ENCODE measurements at regions not wholly inside any gene's neighbourhood (a gene's known extent, or its start where the extent isn't known, plus 50 kb on each side); places are given as distances from the start of the nearest gene placed in this dataset.

DNA sequence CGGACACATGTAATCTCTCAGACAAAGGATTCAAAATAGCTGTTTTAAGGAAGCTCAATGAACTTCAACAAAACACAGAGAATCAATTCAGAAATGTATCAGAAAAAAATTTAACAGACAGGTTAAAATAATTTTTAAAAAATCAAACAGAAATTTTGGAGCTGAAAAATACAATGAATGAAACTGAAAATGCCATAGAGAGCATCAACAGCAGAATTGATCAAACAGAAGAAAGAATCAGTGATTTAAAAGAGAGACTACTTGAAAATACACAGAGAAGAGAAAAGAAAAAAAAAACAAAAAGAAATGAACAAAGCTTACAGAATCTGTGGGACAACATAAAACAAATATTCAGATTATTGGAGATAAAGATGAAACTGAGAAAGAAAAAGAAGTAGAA, 118.8 kb upstream of the GYPA start:
- TF ChIP-seq EP300 (IDR thresholded peaks at IDR 0.05) (no peak), POLR2AphosphoS5 (IDR thresholded peaks at IDR 0.05) (no peak), CTCF (IDR thresholded peaks at IDR 0.05) (no peak), POLR2A (IDR thresholded peaks at IDR 0.05) (no peak)
- Histone ChIP-seq H3K36me3 (no peaks in the 10 kb centered on the region), H3K9me3 (peaks cover 2 to 16% (median 7%) of the 10 kb centered on the region in 4 donors), H3K4me1 (no peaks in the 10 kb centered on the region), H3K27me3 (no peaks in the 10 kb centered on the region), H3K4me3 (no peak overlapping the region), H3K27ac (no peak overlapping the region)
- no peak for DNase-seq
- 81 to 100% (median 94%) methylated on average over 1 of the region's 1 CpG for WGBS, 5 donors
- intact Hi-C loops (cut with DNase I; ENCODE audit: low total_unique reads), result no loop called here

DNA sequence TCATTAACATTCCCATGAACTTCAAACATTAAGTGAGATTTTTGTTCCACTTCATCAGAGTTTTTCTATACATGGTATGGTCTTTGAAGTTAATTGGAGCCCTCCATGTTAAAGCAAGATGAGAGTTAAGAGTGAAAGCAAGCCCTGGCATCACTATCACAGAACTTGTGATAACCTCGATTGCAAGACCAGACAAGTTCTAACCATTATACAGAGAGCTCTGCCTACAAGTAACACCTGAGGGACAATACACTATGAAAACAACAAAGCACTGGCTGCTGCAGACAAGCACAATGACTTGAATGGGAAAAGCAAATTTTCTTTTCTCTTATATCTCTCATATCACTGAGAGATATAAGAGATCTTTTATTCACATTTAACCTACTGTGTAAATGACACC, 126.6 kb upstream of the GYPA start:
- no peaks in the 10 kb centered on the region for H3K36me3 ChIP-seq
- 50 to 71% (median 52%) methylated on average over 1 of the region's 1 CpG for WGBS, 5 donors
- H3K4me3 ChIP-seq, result no peak overlapping the region
- intact Hi-C loops (cut with DNase I; ENCODE audit: low total_unique reads), result no loop called here
- H3K4me1 ChIP-seq, result no peaks in the 10 kb centered on the region
- DNase-seq, result no peak
- no peaks in the 10 kb centered on the region for H3K9me3 ChIP-seq
- TF ChIP-seq POLR2AphosphoS5 (IDR thresholded peaks at IDR 0.05) (no peak), POLR2A (IDR thresholded peaks at IDR 0.05) (no peak), CTCF (IDR thresholded peaks at IDR 0.05) (no peak), EP300 (IDR thresholded peaks at IDR 0.05) (no peak)
- no peaks in the 10 kb centered on the region for H3K27me3 ChIP-seq
- H3K27ac ChIP-seq, result no peak overlapping the region

- no peak for DNase-seq
- Histone ChIP-seq H3K27ac (no peak overlapping the region), H3K9me3 (no peaks in the 10 kb centered on the region), H3K36me3 (no peaks in the 10 kb centered on the region), H3K4me3 (no peak overlapping the region), H3K27me3 (no peaks in the 10 kb centered on the region), H3K4me1 (no peaks in the 10 kb centered on the region)
- TF ChIP-seq CTCF (IDR thresholded peaks at IDR 0.05), result no peak
- TF ChIP-seq POLR2AphosphoS5 (IDR thresholded peaks at IDR 0.05), result no peak
- no peak for TF ChIP-seq EP300 (IDR thresholded peaks at IDR 0.05)
- TF ChIP-seq POLR2A (IDR thresholded peaks at IDR 0.05), result no peak
- intact Hi-C loops (cut with DNase I; ENCODE audit: low total_unique reads), result no loop called here
Measured at GRCh38 chr4:144280688-144281087, 140.2 kb upstream of the GYPA start.

- no peak overlapping the region for H3K4me3 ChIP-seq
- H3K9me3 ChIP-seq, result no peaks in the 10 kb centered on the region
- H3K4me1 ChIP-seq, result no peaks in the 10 kb centered on the region
- TF ChIP-seq POLR2AphosphoS5 (IDR thresholded peaks at IDR 0.05), result no peak
- TF ChIP-seq EP300 (IDR thresholded peaks at IDR 0.05), result no peak
- no peak for TF ChIP-seq CTCF (IDR thresholded peaks at IDR 0.05)
- TF ChIP-seq POLR2A (IDR thresholded peaks at IDR 0.05), result no peak
- WGBS, 5 donors, result 25 to 42% (median 31%) methylated on average over 6 of the region's 6 CpGs
- no peaks in the 10 kb centered on the region for H3K27me3 ChIP-seq
- no peaks in the 10 kb centered on the region for H3K36me3 ChIP-seq
- DNase-seq, result peak in 1 of 2 donors; percentile 2
- intact Hi-C loops (cut with DNase I; ENCODE audit: low total_unique reads), result no loop called here
- no peak overlapping the region for H3K27ac ChIP-seq
Measured at GRCh38 chr4:144283526-144283925, 143.0 kb upstream of the GYPA start.

DNA sequence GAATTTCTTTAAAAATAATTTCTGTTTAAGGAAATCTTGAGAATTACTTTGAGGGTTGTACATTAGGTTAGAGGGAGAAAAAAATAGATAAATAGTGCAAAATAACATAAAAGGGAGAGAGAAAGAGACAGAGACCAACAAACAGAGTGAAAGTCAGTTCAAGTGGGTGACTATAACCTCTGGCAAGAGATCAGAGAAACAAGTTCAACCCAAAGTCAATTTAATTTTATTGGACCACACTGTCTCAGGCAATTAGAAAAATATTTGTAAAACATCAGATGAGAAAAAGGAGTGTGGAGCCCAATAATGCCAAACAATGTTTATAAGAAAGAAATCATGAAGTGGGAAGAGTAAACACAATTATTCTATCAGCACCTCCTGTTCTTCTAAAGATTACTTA, 143.5 kb upstream of the GYPA start:
- intact Hi-C loops (cut with DNase I; ENCODE audit: low total_unique reads), result no loop called here
- Histone ChIP-seq H3K27me3 (no peaks in the 10 kb centered on the region), H3K27ac (no peak overlapping the region), H3K4me1 (no peaks in the 10 kb centered on the region), H3K36me3 (no peaks in the 10 kb centered on the region), H3K9me3 (no peaks in the 10 kb centered on the region), H3K4me3 (no peak overlapping the region)
- DNase-seq, result no peak
- TF ChIP-seq EP300 (IDR thresholded peaks at IDR 0.05), result no peak
- no peak for TF ChIP-seq CTCF (IDR thresholded peaks at IDR 0.05)
- no peak for TF ChIP-seq POLR2A (IDR thresholded peaks at IDR 0.05)
- TF ChIP-seq POLR2AphosphoS5 (IDR thresholded peaks at IDR 0.05), result no peak
